Kidney (tissue), 13 donors: ENCODE measurements at regions not wholly inside any gene's neighbourhood (a gene's known extent, or its start where the extent isn't known, plus 50 kb on each side); places are given as distances from the start of the nearest gene placed in this dataset.

ENCODE experiments used
- DNase-seq, 5 donors: peaks; one replicate each; pipeline ENCODE4 v3.0.0-alpha.2; 2013 to 2020
- FAIRE-seq: peaks from 2 replicates; lab custom pipeline; 2012; peaks lifted over from hg19 to GRCh38; lab: Jason Lieb, UNC
- H3K27ac ChIP-seq, 2 donors: one replicate each; pipeline ENCODE4 v1.7.0; 2013; ENCODE audit warnings: low read depth in 2 of 2, low read length in 2 of 2, inconsistent platforms in 1 of 2
- H3K27me3 ChIP-seq: one replicate; pipeline ENCODE4 v1.7.1; 2013; ENCODE audit warnings: low read length, inconsistent platforms; ENCODE audit not compliant: control insufficient read depth, insufficient read depth
- H3K36me3 ChIP-seq, 3 donors: one replicate each; pipeline versions ENCODE4 v1.7.0 to v1.7.1; 2013; ENCODE audit warnings: low read length in 3 of 3, control low read depth in 1 of 3, inconsistent platforms in 1 of 3; ENCODE audit not compliant: insufficient read depth in 3 of 3, control insufficient read depth in 2 of 3
- H3K4me1 ChIP-seq, 3 donors: one replicate each; pipeline versions ENCODE4 v1.7.0 to v1.7.1; 2013; ENCODE audit warnings: low read length in 3 of 3, inconsistent platforms in 1 of 3, low read depth in 1 of 3; ENCODE audit not compliant: control insufficient read depth in 2 of 3, insufficient read depth in 2 of 3
- H3K4me3 ChIP-seq, 3 donors: one replicate each; pipeline versions ENCODE4 v1.7.0 to v1.8.1; 2013; ENCODE audit warnings: low read length in 3 of 3, control low read depth in 1 of 3, inconsistent platforms in 1 of 3
- H3K9ac ChIP-seq, 3 donors: one replicate each; pipeline versions ENCODE4 v1.7.0 to v1.7.1; 2013; ENCODE audit warnings: low read length in 3 of 3, control low read depth in 1 of 3, inconsistent platforms in 1 of 3
- H3K9me3 ChIP-seq, 3 donors: one replicate each; pipeline versions ENCODE4 v1.7.0 to v1.7.1; 2013; ENCODE audit warnings: low read length in 3 of 3, control low read depth in 1 of 3, inconsistent platforms in 1 of 3; ENCODE audit not compliant: control insufficient read depth in 2 of 3, insufficient read depth in 1 of 3
- intact Hi-C: fragments of 100-400 bp; cut with DNase I; formaldehyde crosslinking; loops from one replicate; pipeline ENCODE4 v1.11.1; 2022
- TF ChIP-seq, protein P1 (sequence below): IDR thresholded peaks from 3 replicates; pipeline ENCODE4 v1.5.1; 2012; ENCODE audit warnings: mild to moderate bottlenecking, moderate library complexity, borderline replicate concordance; ENCODE audit not compliant: insufficient read depth; ENCODE audit errors: extremely low read depth
- donor health status: control.
- donor health status: control.
- donor health status: control.
- donor health status: control.
- donor health status: control.
- donor health status: DM: yes; HTN: yes; CAD: no.
- donor health status: Normal renal cell carcinoma (clear cell type).

DNA sequence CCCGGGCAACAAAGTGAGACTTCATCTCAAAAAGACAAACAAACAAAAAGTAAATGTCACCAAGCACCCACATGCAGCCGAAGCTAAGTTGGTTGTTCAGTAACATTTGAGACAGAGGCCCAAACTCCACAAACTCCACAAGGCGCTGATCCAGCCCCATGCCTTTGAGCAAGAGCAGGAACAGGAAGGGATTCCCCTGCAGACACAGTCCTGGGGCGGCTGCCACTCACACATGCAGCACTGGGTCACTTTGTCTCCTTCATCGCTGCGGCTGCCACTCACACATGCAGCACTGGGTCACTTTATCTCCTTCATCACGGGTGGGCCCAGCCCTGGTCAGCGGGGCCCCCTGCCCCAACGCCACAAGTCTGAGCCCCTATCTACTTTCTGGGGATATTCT is 246.9 kb upstream of the RREB1 start:
- Histone ChIP-seq H3K4me1 (peaks cover 0 to 14% (median 14%) of the 10 kb centered on the region in 3 donors), H3K4me3 (no peak overlapping the region), H3K36me3 (no peaks in the 10 kb centered on the region), H3K27me3 (no peaks in the 10 kb centered on the region), H3K27ac (no peak overlapping the region), H3K9me3 (peaks cover 0 to 2% (median 0%) of the 10 kb centered on the region in 3 donors), H3K9ac (no peak overlapping the region)
- intact Hi-C loops: no loop called here
- TF ChIP-seq, protein P1, sequence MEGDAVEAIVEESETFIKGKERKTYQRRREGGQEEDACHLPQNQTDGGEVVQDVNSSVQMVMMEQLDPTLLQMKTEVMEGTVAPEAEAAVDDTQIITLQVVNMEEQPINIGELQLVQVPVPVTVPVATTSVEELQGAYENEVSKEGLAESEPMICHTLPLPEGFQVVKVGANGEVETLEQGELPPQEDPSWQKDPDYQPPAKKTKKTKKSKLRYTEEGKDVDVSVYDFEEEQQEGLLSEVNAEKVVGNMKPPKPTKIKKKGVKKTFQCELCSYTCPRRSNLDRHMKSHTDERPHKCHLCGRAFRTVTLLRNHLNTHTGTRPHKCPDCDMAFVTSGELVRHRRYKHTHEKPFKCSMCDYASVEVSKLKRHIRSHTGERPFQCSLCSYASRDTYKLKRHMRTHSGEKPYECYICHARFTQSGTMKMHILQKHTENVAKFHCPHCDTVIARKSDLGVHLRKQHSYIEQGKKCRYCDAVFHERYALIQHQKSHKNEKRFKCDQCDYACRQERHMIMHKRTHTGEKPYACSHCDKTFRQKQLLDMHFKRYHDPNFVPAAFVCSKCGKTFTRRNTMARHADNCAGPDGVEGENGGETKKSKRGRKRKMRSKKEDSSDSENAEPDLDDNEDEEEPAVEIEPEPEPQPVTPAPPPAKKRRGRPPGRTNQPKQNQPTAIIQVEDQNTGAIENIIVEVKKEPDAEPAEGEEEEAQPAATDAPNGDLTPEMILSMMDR: no peak
- FAIRE-seq (no peak), DNase-seq (no peak)

DNA sequence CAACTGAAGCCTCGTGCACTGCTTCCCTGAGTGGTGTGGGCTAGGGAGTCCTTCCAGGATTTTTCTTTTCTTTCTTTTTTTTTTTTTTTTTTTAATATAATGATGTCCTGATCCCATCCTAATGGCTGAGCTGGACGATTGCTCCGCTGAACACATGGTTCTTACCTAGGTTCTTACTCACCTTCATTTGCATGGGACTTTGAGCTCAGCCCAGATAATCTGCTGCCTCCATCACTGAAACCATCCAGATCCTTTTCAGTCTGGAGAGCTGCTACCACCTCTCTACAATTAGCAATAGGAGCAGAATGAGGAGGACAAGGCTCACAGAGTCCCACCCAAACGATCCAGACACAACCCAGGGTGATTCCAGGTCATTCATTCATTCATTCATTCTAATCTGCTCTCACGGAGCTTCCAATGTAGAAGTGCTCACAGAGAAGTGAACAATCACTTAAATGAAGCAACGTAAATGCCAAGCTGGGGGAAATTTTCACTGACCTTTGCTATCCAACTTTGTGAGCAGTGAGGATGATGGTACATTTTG is 246.3 kb upstream of the RREB1 start:
- H3K9ac ChIP-seq: no peak overlapping the region
- TF ChIP-seq, protein P1: no peak
- H3K4me3 ChIP-seq: no peak overlapping the region
- H3K27me3 ChIP-seq: no peaks in the 10 kb centered on the region
- intact Hi-C loops: no loop called here
- FAIRE-seq (no peak), DNase-seq (no peak)
- H3K9me3 ChIP-seq: peaks cover 0 to 2% (median 0%) of the 10 kb centered on the region in 3 donors
- peaks cover 0 to 10% (median 10%) of the 10 kb centered on the region in 3 donors for H3K4me1 ChIP-seq
- no peaks in the 10 kb centered on the region for H3K36me3 ChIP-seq
- H3K27ac ChIP-seq: no peak overlapping the region

DNA sequence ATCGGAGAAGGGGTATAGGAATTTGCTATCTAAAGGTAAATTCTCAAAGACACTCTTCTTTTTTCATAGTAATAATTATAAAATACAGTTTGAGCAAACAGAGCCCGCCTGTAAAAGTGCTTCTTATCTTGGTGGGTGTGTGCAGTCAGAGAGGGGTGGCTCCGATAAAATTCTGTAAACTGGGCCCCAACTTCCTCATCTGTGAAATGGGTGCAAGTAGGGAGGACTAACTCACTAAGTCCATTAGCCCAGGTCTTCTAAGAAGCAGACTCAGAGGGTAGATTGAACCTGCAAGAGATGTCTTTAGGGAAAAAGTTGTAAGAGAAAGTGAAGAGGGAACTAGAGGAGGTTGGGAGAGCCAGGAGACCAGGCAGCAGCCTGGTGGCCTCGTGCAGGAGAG is 245.8 kb upstream of the RREB1 start:
- intact Hi-C loops: no loop called here
- DNase-seq (no peak), FAIRE-seq (no peak)
- TF ChIP-seq, protein P1: no peak
- Histone ChIP-seq H3K9me3 (peaks cover 0 to 2% (median 0%) of the 10 kb centered on the region in 3 donors), H3K27ac (no peak overlapping the region), H3K4me3 (no peak overlapping the region), H3K4me1 (peaks cover 0 to 5% (median 4%) of the 10 kb centered on the region in 3 donors), H3K36me3 (no peaks in the 10 kb centered on the region), H3K27me3 (no peaks in the 10 kb centered on the region), H3K9ac (no peak overlapping the region)
